H1 (cell line): ENCODE measurements at regions not wholly inside any gene's neighbourhood (a gene's known extent, or its start where the extent isn't known, plus 50 kb on each side); places are given as distances from the start of the nearest gene placed in this dataset.

Experiments used
- EP300 ChIP-seq, 2 experiments: IDR thresholded peaks; 1 replicate in 1 of 2; 2 replicates in 1 of 2; pipeline ENCODE4 v1.6.1; 2011 to 2012; ENCODE audit warnings: low read depth in 2 of 2, low read length in 2 of 2, mild to moderate bottlenecking in 2 of 2, borderline replicate concordance in 1 of 2, inconsistent platforms in 1 of 2, moderate library complexity in 1 of 2
- SIN3A ChIP-seq, 2 experiments: IDR thresholded peaks in 1 of 2; conservative IDR thresholded peaks in 1 of 2; 2 replicates each; pipeline ENCODE4 v1.6.1; 2011 to 2012; ENCODE audit warnings: low read length in 2 of 2, improper control_type of control experiment in 1 of 2, low read depth in 1 of 2, mild to moderate bottlenecking in 1 of 2
- TAF7 ChIP-seq: optimal IDR thresholded peaks from 2 replicates; pipeline ENCODE3; 2011; ENCODE audit warnings: low read depth, mild to moderate bottlenecking, inconsistent platforms, low read length, moderate library complexity, borderline replicate concordance

GRCh38 chr5:68428231-68428811, 212.8 kb downstream of the PIK3R1 start (continued):
- TF ChIP-seq EP300 (IDR thresholded peaks at IDR 0.05; ENCODE audit: borderline replicate concordance in 1 of 2, low read depth in 2 of 2, low read length in 2 of 2) (no peak), TAF7 (no peak), SIN3A (conservative IDR thresholded peaks at IDR 0.05 in 1 of 2, IDR thresholded peaks at IDR 0.05 in 1 of 2; ENCODE audit: low read depth in 1 of 2, low read length in 2 of 2) (no peak)
